Activated T-cell treated with anti-CD3 and anti-CD28 coated beads for 4 hours (primary cell): ENCODE measurements at regions not wholly inside any gene's neighbourhood (a gene's known extent, or its start where the extent isn't known, plus 50 kb on each side); places are given as distances from the start of the nearest gene placed in this dataset.
"Not testable (repeated sequence)": the region's sequence is repeated elsewhere in the genome, so short reads cannot be mapped to it uniquely, and the experiment has no call there.

Source experiments
- DNase-seq: peaks from one replicate; pipeline ENCODE4 v3.0.0-alpha.2; 2020

DNA sequence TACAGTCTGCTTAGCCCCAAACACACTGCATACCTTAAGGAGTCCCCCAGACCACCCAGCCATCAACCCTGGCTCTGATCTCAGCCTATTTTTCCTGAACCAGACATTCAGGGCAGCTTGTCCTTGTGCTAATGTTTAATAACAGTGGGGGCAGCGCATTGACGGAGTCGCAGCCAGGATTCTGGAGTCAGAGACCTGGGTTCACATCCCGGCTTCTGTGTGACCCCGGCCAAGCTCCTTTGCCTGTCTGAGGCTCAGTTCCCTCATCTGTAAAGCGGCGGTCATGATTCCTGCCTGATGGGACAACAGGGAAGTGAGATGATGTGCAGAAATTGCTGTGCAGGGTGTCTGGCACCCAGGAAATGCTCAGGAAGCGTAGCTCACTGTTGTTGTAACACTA lies 63.1 kb downstream of the MATN1 start:
- DNase-seq, result no peak

DNA sequence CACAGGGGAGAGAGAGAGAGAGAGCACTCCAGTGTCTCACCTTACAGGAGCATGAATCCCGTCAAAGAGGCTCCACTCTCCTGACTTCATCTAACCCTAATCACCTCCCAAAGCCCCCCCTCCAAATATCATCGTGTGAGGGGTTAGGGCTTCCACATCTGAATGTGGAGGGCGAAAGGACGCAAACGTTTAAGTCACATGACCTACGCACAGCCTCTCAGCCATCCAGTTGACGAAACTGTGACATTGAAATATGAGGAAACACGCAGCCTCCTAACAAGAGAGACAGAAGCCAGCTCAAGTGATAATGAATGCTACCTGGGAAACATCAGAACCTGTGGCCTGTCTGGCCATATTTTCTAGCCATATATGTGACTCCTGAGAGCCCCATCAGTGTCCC lies 63.7 kb downstream of the MATN1 start:
- no peak for DNase-seq

DNA sequence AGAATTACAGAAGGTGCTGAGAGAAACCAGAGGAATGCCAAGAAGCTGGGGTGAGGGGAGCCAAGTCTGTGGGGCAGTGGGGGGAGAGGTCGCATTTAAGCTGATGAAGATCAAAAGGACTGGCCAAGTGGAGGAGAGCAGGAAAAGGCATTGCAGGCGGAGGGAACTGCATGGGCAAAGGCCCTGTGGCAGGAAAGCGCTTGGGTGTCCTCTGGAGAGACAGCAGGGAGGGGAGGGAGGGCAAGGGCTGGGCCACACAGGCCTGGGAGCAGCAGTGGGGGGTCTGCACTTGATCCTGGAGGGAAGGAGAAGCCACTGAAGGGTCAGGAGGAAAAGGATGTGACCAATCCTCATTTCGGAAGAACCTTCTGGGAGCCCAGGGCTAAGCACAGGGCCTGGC lies 65.0 kb downstream of the MATN1 start:
- DNase-seq, result not testable (repeated sequence)

DNA sequence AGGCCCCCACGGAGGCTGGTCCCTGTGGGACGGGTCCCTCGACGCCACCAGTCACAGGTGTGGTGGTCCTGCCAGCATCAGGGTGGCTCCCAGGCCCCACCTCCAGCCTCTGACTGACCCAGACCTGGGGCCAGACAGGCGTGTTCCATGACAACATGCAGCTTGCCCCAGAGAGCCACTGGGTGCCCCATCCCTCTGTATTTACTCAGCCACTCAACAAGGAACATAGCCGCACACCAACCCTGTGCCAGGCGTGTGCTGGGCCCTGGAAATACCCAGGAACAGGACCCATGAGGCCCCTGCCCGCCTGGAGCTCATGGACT lies 65.4 kb downstream of the MATN1 start:
- DNase-seq, result no peak

DNA sequence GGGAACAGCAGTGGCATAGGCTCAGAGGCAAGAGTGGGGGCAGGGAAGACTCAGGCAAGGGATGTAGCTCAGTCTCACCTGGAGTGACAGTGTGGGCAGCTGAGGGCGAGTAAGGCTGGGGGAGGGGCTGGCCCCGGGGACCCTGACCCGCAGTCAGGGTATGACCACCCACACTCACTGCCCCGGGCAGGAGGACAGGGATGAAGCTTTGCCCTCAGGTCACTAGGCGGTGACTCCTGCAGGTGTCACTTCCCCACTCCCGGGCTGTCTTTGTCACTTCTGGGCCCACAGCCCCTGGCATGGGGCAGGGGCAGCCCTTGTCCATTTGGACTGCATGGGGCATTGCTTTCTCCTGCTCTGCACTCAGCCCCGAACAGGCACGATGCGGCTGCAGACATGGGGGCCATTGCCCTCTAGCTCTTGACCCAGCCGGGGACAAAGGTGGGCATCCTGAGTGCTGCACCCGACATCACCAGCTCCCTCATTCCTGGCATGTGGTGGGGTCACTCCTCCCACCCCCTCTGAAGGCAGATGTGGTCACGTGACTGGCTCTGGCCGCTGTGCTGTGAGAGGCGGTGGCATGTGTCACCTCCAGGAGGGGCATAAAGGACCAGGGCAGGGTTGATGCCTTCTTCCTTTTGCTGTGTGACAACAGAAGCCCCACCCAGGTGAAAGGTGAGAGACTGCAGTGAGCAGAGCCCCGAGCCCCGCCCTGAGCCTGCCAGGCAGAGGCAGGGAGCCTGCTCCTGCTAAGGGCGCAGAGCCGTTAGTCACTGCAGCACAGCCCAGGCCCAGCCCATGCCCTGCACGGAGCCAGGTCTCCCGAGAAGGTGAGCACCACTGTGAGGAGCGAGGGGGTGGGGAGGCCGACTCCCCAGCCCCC lies 66.0 kb downstream of the MATN1 start:
- DNase-seq, result no peak

DNA sequence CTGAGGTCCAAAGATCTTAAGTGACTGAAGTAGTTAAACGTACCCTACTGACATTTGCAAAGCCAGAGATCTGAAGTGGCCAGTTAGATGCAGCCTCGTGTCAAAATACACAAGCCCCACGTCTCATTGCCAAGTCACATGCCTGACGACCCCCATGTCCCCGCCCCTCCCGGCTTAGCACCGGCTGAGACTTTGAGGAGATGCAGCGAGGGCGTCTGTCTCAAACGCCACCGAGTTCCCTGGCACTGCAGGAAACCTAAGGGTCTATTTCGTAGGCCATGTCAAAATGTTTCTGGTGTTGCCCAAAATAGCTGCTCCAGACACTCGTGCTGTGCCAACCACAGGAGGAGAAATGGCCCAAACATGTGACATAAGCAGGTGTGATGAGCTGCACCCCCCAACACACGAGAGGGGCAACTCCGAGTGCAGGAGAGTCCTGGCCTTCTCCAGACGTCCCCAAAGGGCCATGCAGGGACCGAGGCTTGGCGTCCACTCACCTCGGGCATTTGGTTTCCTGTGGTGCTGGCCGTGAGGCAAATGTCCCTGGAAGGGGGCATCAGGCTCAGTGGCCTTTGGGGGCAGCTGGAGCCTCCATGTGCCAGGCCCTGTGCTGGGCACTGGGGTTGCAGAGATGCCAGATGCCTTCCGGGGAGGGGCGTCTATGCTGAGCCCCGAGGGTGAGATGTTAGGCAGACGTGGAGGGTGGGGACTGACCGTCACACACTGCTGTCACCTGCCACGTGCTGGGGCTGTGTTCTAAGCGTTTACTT lies 67.0 kb downstream of the MATN1 start:
- no peak for DNase-seq

DNA sequence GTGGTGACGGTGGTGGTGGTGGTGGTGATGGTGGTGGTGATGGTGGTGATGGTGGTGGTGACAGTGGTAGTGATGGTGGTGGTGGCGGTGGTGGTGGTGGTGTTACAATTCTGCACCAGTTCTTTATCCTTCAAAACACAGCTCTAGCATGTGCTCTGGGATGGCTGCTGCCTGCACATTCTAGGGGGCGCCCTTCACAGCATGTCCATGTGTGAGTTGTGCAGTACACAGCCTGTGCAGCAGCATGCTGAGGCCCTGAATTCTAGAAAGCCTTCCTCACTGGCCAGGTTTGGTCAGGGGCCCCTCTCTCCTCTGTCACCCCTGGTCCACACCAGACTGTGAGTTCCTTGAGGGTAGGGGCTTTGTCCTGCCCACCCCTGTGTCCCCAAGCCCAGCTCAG lies 67.7 kb downstream of the MATN1 start:
- no peak for DNase-seq

DNA sequence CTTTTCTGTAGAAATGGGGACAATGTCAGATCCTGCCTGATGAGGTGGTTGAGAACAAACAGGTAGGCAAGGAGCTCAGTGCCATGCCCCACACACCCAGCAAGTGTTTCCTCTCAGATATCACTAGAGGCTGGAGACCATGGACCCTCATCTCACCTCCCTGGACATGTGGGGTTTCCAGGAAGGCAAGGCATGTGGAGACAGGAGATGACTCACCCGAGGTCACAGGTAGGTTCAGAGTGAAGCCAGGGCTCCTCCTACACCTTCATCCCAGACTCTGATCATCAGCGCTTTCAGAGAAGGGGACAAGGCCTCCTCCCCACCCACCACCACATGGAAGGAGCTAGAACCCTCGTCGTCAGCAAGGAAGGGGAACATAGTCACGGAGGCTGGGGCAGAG lies 69.2 kb downstream of the MATN1 start:
- no peak for DNase-seq

DNA sequence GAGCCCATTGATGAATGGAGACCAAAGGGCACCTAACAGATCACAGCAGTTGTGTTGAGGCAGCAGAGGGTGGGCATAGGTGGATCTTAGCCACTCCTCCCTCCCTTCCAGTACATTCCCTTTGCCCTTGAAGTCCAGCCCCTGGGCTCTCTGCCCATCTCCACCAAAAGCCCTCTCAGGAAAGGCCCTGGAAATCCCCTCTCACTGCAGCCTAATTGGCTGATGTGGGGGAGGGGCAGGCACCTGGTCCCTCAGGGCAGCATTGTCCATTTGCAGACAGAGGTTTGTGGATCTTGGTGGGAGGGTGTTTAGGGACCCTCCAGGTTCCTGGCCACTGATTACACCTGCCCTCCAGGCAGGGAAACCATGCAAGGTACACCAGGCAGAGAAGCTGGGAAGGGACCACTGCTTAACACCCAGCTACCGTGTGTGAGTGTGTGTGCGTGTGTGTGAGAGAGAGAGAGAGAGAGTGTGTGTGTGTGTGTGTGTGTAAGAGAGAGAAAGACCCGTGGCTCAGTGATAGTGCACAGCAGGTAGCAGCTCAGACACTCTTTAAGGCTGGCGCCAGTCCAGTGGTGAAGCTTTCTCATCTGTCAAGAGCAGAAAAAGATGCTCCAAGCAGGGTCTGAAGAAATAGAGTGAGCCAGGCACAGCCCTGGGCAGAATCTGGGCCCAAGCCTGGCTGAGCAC lies 71.1 kb downstream of the MATN1 start:
- no peak for DNase-seq

DNA sequence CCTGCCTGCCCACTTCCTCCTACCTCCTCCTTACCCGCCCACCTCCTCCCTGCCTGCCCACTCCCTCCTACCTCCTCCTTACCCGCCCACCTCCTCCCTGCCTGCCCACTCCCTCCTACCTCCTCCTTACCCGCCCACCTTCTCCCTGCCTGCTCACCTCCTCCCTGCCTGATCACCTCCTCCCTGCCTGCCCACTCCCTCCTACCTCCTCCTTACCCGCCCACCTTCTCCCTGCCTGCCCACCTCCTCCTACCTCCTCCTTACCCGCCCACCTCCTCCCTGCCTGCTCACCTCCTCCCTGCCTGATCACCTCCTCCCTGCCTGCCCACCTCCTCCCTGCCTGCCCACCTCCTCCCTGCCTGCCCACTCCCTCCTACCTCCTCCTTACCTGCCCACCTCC lies 72.0 kb downstream of the MATN1 start:
- not testable (repeated sequence) for DNase-seq

DNA sequence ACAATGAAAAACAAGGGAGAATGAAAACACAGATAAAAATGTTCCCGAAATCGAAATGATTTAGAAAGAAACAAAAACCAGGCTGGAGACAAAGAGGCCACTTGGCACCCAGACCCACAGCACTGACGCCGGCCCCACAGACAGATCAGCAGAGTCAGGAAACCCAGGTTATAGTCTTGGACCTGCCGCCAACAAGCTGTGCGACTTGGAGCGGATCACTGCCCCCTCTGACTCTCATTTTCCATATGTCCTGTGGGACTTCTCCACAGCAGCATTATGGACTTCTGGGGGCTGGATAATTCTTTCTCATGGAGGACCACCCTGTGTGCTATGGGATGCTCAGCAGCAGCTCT lies 72.4 kb downstream of the MATN1 start:
- DNase-seq, result no peak

DNA sequence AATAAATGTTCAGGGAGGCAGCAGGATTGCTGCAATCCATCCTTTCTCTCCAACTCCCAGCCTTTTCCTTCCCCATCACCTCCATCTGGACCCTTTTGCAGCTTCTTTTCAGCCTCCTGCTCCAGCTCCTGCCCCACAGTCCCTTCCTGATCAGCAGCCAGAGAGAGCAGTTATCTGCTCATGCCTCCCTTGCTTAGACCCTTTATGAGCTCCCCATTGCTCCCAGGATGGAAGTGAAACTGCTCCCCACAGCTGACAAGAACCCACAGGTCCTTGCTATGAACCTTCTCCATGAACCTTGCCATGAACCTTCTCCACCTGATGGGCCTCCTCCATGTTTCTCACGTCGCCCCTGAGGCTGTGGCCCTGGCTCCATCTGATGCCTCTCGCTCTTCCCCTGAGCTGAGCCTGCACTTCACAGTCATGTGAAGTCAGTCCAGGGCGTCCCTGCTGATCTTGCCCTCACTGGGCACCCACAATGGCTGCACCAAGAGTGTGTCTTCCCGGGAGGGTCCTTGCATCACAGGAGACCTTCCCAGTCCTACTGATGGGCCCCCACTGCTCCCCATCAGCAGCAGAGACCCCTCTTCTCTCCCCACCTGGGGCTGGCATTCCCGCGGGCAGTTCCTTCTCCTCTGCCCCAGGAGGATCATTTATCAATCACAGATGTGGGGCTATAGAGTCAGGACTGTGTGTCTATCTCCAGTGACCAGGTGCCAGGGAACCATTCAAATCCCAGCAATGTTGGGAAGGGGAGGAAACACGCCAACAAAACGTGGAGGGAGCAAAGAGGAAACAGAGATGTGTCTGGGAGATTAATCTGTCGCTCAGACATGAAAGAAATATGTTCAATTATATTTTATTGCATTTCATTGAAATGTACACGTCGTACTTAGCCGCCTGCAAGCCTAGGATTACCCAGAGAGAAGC lies 73.1 kb downstream of the MATN1 start:
- DNase-seq, result no peak

DNA sequence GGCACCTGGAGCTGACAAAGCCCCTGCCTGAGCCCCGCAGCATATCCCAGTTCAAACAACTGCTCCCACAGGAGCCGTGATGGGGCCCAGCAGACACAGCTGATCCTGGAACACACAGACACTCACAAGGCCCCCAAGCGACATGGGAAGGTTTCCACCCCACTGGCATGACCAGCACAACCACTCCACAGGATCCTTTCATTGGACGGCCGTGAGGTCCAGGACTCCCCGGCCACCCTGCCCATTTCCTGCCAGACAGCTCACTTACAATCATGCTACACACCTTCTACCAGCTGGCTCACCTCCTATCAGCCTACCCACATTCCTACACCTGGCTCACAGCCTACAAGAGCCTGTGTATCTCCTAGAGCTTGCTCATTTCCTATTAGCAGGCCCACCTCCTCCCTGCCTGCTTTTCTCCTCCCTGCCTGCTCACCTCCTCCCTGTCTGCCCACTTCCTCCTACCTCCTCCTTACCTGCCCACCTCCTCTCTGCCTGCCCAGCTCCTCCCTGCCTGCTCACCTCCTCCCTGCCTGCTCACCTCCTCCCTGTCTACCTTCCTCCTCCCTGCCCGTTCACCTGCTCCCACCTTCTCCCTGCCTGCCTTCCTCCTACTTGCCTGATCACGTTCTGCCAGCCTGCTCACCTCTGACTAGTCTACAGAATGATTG lies 73.9 kb downstream of the MATN1 start:
- DNase-seq, result no peak

DNA sequence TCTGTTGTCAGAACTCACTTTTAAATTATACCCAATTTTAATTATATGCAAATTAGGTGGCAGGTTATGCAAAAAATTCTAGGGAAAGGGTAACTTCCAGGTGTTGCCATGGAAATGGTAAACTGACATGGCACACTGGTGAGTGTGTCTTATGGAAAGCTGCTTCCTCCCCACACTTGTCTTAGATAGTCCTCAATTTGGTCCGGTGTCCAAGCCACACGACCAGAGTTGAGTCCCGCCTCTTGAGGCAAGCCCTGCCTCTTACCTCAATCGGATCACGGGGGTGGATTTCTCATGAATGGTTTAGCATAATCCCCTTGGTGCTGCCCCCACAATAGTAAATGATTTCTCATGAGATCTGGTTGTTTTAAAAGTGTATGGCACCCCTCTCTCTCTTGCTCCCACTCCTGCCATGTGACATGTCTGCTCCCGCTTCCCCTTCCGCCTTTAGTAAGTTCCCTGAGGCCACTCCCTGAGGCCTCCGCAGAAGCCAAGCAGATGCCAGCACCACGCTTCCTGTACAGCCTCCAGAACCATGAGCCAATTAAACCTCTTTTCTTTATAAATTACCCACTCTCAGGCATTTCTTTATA lies 74.9 kb downstream of the MATN1 start:
- DNase-seq, result no peak

DNA sequence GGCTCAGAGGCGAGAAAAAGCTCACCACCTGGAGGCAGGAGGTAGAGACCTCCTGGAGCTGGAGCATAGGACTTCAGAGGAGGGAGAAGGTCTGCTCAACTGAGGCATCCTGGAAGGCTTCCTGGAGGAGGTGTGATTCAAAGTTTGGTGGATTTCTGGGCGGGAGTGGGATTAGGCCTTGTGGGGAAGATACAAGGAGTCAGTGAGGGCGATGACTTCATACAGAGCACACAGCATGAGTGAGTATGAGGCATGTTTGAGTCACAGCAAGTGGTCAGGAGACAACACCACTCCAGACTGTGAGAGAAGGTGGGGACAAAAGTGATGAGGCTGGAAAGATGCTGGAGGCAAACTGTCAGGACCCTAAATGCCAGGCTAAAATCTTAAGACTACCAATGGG lies 77.6 kb downstream of the MATN1 start:
- no peak for DNase-seq

DNA sequence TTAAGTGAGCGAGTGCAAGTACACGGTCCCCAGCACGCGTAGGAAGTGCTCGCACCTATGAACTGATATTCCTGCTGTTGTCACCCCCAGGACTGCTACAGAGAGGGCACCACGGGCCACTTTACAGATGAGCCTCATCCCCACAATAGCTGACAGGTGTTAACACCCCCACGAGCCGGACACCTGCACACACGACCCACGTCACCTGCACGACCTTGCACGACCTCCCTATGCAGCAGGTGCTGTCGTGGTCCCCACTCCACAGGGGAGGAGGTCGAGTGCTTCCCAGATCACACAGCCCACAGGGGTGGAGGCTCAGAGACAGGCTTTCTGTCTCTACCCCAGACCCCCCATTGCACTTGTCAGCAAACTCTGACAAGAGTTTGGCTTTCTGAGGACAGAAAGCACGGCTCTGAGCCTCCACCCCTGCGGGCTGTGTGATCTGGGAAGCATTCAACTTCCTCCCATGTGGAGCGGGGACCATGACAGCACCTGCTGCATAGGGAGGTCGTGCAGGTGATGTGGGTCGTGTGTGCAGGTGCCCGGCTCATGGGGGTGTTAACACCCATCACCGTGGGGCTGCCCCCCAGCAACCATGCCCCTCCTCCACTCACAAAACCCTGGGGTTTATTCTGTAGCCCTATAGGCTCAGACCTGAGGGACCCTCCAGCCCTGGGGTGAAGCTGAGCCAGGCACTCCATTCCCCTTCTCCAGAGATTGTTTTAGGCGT lies 80.8 kb downstream of the MATN1 start:
- DNase-seq, result no peak

DNA sequence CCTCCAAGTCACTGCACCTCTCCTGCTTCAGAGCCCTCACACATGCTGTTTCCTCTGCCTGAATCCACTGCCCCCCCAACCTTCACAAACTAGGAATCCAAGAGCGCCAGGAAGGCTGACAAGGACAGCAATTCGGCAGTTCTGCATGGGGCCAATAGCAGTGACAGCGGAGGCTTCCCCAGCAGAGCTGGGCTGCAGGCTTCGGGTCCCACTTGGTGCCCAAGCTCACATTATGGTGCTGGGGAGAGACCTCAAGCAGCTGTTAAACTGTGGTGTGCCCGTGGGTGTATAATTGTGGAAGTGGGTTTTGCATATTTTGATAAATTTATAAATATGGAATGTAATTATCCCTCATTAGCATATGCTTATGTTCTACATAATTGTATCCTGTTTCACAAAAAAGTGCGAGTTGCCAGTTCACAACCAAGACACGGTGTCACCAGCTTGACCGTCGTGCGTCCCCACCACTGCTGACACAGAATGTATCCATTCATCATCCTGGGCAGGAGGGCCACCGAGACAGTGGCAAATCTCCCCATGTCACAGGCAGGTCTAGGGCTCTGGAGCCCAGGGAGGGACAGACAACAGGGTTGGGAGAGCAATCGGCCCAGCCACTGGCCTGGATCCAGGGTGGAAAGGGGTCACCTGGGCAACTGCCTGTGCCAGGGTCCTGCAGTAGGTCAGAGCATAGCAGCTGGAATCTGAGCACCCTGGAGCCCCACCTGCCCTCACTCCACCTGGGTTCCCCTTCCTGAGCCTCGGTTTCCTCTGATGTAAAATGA lies 81.6 kb downstream of the MATN1 start:
- DNase-seq, result no peak

DNA sequence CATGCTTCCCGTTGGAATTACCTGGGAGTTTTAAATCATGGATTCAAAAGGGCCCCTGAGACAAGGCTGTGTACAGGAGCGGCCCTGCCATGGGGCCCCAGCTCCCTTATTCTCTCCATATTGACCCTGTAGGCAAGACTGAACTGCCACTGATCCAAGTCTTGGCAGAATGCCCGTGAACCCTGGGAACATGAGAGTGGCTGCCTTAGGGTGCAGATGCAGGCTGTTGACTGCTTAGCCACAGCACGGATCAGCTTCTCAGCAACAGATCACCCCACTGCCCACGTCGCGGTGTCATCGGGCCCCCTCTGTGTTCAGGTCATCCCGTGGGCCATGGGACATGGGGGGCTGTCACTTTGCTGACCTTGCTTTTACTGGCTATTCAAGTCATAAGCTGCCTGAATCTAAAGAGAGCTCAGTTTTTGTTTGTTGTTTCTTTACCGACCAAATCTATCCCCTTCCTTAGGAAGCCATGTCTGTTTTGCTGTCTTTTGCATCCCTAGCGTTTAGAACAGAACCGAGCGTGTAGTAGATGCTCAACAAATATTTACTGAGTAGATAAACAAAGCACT lies 83.4 kb downstream of the MATN1 start:
- DNase-seq, result no peak

DNA sequence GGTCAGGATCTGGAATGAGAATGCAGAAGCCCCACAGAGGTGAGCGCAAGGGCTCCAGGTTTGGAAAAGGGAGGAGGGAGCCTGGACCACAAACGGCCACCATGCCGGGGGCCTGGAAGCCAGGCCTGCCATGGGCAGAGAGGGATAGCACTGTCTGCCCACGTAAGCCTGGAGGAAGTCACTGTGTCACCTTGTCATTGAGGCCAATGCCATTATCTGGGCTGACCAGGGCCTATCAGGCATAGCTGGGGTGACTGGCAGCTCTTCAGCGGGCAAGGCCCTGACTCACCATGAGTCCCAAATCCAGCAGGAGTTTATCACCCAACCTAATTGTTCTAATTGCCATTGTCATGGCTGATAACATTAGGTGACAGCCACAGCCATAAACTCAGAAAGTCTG lies 84.6 kb downstream of the MATN1 start:
- DNase-seq, result no peak

DNA sequence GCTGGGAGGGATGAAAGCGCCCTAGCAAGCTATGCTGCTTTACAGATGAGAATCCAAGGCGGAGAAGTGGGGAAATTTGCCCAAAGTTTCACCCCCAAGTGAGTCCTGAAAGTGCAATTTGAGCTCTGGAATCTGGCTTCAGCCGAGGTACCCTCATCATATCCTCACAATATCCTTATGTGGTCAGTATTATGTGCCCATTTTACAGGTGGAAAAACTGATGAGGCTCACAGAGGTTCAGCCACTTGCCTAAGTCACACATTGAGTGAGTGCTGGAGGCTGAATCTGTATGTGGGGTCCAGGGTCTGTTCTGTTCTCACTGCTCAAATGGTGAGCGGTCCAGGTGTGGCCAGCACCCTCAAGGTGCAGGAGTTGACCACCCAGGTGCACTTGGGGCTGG lies 85.3 kb downstream of the MATN1 start:
- DNase-seq, result no peak
